Erythroblast (primary cell): ENCODE measurements at regions not wholly inside any gene's neighbourhood (a gene's known extent, or its start where the extent isn't known, plus 50 kb on each side); places are given as distances from the start of the nearest gene placed in this dataset.

Source experiments
- GATA1 ChIP-seq: IDR thresholded peaks from 2 replicates; pipeline ENCODE4 v1.6.1; 2011; ENCODE audit warnings: low read depth, mild to moderate bottlenecking, control low read depth, low read length, moderate library complexity
- POLR2A ChIP-seq: IDR thresholded peaks from 2 replicates; pipeline ENCODE4 v1.6.1; 2011; ENCODE audit warnings: mild to moderate bottlenecking, low read length

GRCh38 chr2:180159921-180160320 lies 152.8 kb upstream of the CWC22 start:
- TF ChIP-seq POLR2A = no peak
- TF ChIP-seq GATA1 = no peak
